GM12875 (cell line): ENCODE measurements at regions not wholly inside any gene's neighbourhood (a gene's known extent, or its start where the extent isn't known, plus 50 kb on each side); places are given as distances from the start of the nearest gene placed in this dataset.

Experiments
- H3K4me3 ChIP-seq: one replicate; pipeline ENCODE4 v1.5.1; 2011; ENCODE audit warnings: low read depth, low read length, control low read depth
- CTCF ChIP-seq: IDR thresholded peaks from 2 replicates; pipeline ENCODE4 v1.5.1; 2011; ENCODE audit warnings: low read depth, mild to moderate bottlenecking, control low read depth, inconsistent platforms, low read length, moderate library complexity, borderline replicate concordance; ENCODE audit not compliant: insufficient read depth

- TF ChIP-seq CTCF: no peak
- no peak overlapping the region for H3K4me3 ChIP-seq
Observed at GRCh38 chr2:187126247-187127005, 277.5 kb upstream of the ZSWIM2 start.

- H3K4me3 ChIP-seq: no peak overlapping the region
- TF ChIP-seq CTCF: no peak
Observed at GRCh38 chr2:187125318-187125717, 276.3 kb upstream of the ZSWIM2 start.

GRCh38 chr2:187124529-187124928, 275.6 kb upstream of the ZSWIM2 start:
- TF ChIP-seq CTCF: no peak
- no peak overlapping the region for H3K4me3 ChIP-seq

- no peak overlapping the region for H3K4me3 ChIP-seq
- TF ChIP-seq CTCF: no peak
Observed at GRCh38 chr2:187118331-187119099, 269.5 kb upstream of the ZSWIM2 start.

- H3K4me3 ChIP-seq: no peak overlapping the region
- TF ChIP-seq CTCF: no peak
Observed at GRCh38 chr2:187117483-187117882, 268.5 kb upstream of the ZSWIM2 start.

- H3K4me3 ChIP-seq: no peak overlapping the region
- no peak for TF ChIP-seq CTCF
Observed at GRCh38 chr2:187115627-187116026, 266.7 kb upstream of the ZSWIM2 start.

- no peak overlapping the region for H3K4me3 ChIP-seq
- no peak for TF ChIP-seq CTCF
Observed at GRCh38 chr2:187107001-187107400, 258.0 kb upstream of the ZSWIM2 start.
